GM12892 (cell line): ENCODE measurements at regions not wholly inside any gene's neighbourhood (a gene's known extent, or its start where the extent isn't known, plus 50 kb on each side); places are given as distances from the start of the nearest gene placed in this dataset.
"Not testable (repeated sequence)": the region's sequence is repeated elsewhere in the genome, so short reads cannot be mapped to it uniquely, and the experiment has no call there.

ENCODE experiments used
- POLR2AphosphoS5 ChIP-seq: IDR thresholded peaks from 2 replicates; pipeline ENCODE4 v1.6.1; 2011; ENCODE audit warnings: low read depth, low read length, control low read depth
- TAF1 ChIP-seq: IDR thresholded peaks from 2 replicates; pipeline ENCODE4 v1.6.1; 2011; ENCODE audit warnings: low read depth, mild to moderate bottlenecking, control low read depth, low read length, borderline replicate concordance

DNA sequence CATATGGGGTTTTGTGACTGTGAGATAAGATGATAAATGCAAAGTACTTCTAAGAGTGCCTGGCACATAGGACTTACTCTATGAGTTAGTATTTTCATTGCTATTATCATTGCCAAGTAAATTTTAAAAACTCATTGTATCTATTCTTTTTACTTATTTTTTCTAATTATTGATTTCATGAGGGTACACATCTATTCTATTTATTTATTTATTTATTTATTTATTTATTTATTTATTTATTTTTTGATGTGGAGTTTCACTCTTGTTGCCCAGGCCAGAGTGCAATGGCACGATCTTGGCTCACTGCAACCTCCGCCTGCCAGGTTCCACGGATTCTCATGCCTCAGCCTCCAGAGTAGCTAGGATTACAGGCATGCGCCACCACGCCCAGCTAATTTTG lies 556.6 kb upstream of the DIAPH2 start:
- not testable (repeated sequence) for TF ChIP-seq TAF1, POLR2AphosphoS5
